Loucy (cell line): ENCODE measurements at regions not wholly inside any gene's neighbourhood (a gene's known extent, or its start where the extent isn't known, plus 50 kb on each side); places are given as distances from the start of the nearest gene placed in this dataset.

Experiments
- CTCF ChIP-seq: fragments of 200-600 bp; sonication (generic); conservative IDR thresholded peaks from 2 replicates; pipeline ENCODE4 v1.5.1; 2014; ENCODE audit warnings: mild to moderate bottlenecking, antibody characterized with exemption, low read length
- EZH2phosphoT487 ChIP-seq: fragments of 200-600 bp; IDR thresholded peaks from 2 replicates; pipeline ENCODE4 v1.6.1; 2018; ENCODE audit warnings: antibody characterized with exemption, mild to moderate bottlenecking, moderate library complexity, borderline replicate concordance

- TF ChIP-seq CTCF (no peak), EZH2phosphoT487 (no peak)
Observed at GRCh38 chr17:36679815-36680467, 78.6 kb downstream of the MRM1 start.
